SU-DHL-6 (cell line): ENCODE measurements at regions not wholly inside any gene's neighbourhood (a gene's known extent, or its start where the extent isn't known, plus 50 kb on each side); places are given as distances from the start of the nearest gene placed in this dataset.

Experiments
- EZH2phosphoT487 ChIP-seq: fragments of 200-600 bp; sonication (generic), shearing (Covaris generic); conservative IDR thresholded peaks from 2 replicates; pipeline ENCODE4 v1.6.1; 2018; ENCODE audit warnings: mild to moderate bottlenecking, antibody characterized with exemption, low read length, moderate library complexity, mixed read lengths
- TF ChIP-seq, protein P1 (sequence below): fragments of 200-600 bp; sonication (generic); IDR thresholded peaks from one replicate; pipeline ENCODE4 v1.5.1; 2017; ENCODE audit warnings: antibody characterized with exemption, mild to moderate bottlenecking, low read length, moderate library complexity; ENCODE audit not compliant: insufficient read depth, poor library complexity, severe bottlenecking

DNA sequence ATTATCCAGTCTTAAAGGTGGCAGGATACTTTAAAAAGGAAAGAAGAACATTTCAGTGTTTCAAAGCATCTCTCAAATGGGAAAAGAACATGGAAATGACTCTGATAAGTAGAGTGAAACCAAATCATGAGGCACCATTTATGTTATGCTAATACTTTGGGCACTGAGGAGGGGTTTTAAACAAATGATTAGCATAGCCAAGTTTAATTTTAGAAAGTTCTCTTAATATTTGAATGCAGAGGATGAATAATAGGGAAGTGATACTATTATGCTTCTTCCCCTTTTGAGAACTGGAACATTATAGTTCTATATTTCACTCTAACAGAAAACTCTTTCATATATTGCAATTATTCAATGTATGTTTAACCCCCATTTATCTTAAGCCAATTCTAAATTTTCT, 1181.9 kb upstream of the PRMT6 start:
- TF ChIP-seq, protein P1, sequence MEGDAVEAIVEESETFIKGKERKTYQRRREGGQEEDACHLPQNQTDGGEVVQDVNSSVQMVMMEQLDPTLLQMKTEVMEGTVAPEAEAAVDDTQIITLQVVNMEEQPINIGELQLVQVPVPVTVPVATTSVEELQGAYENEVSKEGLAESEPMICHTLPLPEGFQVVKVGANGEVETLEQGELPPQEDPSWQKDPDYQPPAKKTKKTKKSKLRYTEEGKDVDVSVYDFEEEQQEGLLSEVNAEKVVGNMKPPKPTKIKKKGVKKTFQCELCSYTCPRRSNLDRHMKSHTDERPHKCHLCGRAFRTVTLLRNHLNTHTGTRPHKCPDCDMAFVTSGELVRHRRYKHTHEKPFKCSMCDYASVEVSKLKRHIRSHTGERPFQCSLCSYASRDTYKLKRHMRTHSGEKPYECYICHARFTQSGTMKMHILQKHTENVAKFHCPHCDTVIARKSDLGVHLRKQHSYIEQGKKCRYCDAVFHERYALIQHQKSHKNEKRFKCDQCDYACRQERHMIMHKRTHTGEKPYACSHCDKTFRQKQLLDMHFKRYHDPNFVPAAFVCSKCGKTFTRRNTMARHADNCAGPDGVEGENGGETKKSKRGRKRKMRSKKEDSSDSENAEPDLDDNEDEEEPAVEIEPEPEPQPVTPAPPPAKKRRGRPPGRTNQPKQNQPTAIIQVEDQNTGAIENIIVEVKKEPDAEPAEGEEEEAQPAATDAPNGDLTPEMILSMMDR: no peak
- no peak for TF ChIP-seq EZH2phosphoT487
